Fibroblast of lung (primary cell): ENCODE measurements at regions not wholly inside any gene's neighbourhood (a gene's known extent, or its start where the extent isn't known, plus 50 kb on each side); places are given as distances from the start of the nearest gene placed in this dataset.

Experiments
- CTCF ChIP-seq, 2 donors: IDR thresholded peaks in 1 of 2; conservative IDR thresholded peaks in 1 of 2; 1 replicate in 1 of 2; 2 replicates in 1 of 2; pipeline ENCODE4 v1.5.1; 2011 to 2012; ENCODE audit warnings: low read length in 2 of 2, control low read depth in 1 of 2, inconsistent platforms in 1 of 2, low read depth in 1 of 2, mild to moderate bottlenecking in 1 of 2
- EZH2 ChIP-seq: IDR thresholded peaks from 2 replicates; pipeline ENCODE4 v1.5.1; 2012; ENCODE audit warnings: low read length, control low read depth, mild to moderate bottlenecking; ENCODE audit errors: missing control alignments

GRCh38 chr15:93278006-93278405, 189.0 kb upstream of the RGMA start:
- TF ChIP-seq CTCF (conservative IDR thresholded peaks at IDR 0.05 in 1 of 2, IDR thresholded peaks at IDR 0.05 in 1 of 2; ENCODE audit: low read depth in 1 of 2, low read length in 2 of 2): no peak
- TF ChIP-seq EZH2: no peak
